Stimulated activated CD8-positive, alpha-beta memory T cell treated with anti-CD3 and anti-CD28 coated beads, Interleukin-4, amount 100 ng/mL, for 24 hours (primary cell): ENCODE measurements at regions not wholly inside any gene's neighbourhood (a gene's known extent, or its start where the extent isn't known, plus 50 kb on each side); places are given as distances from the start of the nearest gene placed in this dataset.

Experiments
- DNase-seq: peaks from one replicate; pipeline ENCODE4 v3.0.0-alpha.2; 2020; ENCODE audit warnings: low read depth

DNA sequence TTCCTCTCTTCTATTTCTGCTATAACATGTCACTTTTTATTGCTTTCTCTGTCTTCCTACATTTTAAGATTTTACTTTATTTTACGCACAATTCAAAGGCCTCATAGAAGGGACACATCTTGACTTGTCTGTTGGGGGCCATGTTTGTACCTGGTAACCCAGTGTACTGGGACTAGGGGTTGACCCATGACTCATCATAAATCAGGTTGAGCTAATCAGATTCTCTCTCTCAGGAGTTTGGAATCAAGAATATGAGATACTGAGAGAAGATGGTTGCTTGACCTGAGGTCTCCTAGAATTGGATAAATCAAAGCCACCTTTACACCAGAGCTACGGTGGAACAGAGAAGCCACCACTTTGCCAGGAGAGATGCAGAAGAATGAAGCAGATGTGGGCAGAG is 153.0 kb downstream of the UXS1 start:
- DNase-seq: no peak

GRCh38 chr2:106039634-106040315 is 154.3 kb downstream of the UXS1 start:
- DNase-seq: no peak

DNA sequence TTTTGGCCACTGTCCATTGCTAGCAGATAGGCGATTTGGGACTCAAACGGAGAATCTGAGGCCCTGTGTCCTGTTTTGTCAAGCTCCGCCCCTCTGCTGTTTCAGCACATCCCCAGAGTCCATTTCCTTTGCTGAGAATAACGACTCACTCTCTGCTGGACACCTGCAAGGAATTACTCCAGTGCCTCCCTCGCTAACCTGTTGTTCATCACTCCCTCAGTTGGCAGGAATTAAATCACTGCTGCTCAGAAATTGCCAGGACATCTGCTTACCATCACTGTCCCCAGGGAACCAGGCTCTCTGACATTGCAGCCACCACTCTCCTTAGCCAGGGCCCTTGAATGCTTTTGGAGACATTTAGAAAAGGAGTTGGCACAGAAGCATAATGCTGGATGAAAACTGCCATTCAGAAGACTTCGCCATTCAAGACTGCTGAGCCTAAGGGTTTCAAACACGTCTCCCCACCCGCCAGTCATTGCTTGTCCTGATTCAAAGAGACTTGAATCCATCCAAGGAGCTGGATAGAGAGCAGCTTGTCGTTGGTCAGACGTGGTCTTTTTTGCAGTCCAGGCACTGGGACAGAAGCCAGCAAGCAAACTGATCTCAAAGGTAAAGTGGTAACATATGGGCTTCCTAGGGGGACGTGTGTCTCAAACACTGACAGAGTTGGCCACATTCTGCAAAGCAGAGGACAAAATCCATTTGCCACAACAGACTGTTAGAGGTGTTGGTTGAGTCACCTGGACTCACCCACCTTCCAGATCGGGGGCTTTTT is 155.3 kb downstream of the UXS1 start:
- no peak for DNase-seq

- DNase-seq: no peak
Observed at GRCh38 chr2:106037932-106038331, 156.2 kb downstream of the UXS1 start.

- no peak for DNase-seq
Observed at GRCh38 chr2:106037262-106037661, 156.8 kb downstream of the UXS1 start.

DNA sequence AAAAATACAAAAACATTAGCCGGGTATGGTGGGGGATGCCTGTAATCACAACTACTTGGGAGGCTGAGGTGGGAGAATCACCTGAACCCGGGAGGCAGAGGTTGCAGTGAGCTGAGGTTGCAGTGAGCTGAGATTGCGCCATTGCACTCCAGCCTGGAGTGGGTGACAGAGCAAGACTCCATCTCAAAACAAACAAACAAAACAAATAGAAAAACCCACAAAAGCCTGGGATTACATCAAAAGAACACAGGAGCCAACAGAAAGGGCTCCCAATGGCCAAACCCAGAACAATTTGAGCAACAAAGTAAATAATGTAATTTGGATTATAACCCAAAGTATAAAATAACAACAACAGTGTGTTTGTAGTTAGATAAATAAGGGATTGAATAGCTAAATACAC is 159.8 kb downstream of the UXS1 start:
- no peak for DNase-seq

GRCh38 chr2:106032676-106033075 is 161.4 kb downstream of the UXS1 start:
- DNase-seq: no peak

DNA sequence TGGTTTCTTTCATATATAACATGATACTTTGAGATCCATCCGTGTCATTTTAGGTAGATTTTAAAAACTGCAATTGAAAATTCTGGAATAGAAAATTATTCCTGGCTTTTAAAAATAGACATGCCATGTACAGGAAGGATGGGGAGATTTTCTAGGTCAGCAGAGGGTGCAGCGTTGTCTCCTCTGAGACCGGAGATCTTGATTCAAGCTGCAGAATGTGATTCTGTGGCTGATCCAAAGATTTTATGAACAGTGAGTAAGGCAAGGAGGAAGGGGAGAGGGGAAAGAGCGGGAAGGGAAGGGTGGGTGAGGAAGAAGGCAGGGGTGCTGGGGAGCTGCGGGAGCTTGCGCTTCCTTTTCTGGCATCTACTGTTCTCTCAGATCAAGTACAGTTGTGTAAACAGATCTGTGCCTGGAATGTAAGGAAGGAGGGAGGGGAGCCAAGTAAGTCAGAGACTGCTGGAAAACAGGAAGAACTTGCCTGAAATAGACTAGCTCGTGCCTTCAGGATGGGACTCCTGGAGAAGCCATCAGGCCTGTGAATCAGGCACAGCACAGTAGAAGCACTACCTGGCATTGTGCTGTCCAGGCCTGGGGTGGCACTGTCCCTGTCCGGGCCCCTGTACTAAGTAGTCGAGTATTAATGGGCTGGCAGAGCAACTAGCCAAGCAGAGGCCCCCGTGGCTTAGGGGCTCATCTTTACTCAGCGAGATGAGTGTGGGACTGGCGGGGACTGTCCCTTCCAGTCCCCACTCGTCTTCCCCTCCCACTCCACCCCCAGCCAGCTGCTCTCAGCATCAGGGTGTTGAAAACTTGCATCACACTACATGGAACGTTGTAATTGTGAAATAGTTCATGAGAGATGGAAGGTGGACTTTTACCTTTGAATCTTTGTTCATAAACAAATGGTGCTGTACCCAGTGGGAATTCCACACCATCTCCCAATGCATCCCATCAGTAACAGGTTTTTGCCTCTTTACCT is 163.5 kb downstream of the UXS1 start:
- peak; percentile 41 for DNase-seq

- DNase-seq: no peak
Observed at GRCh38 chr2:106028192-106028591, 165.9 kb downstream of the UXS1 start.

GRCh38 chr2:106026271-106027190 is 167.6 kb downstream of the UXS1 start:
- no peak for DNase-seq

DNA sequence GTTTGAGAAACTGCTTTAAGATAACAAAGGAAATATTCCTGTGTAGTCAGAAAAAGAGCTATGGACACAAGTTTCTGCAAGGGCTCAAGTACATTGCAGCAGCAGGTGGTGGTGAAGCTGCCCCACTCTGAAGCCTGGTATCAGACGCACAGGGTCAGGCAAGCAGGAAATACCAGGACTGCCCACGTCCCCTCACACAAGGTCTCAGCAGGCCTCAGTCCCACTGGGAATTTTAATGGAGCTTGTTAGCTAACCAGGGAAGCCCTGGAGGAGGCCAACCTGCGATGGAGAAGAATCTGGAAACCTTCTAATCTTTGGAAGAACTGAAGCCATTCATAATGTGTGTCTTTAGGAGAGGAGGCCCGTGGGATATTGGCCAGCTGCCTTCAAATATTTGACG is 168.3 kb downstream of the UXS1 start:
- no peak for DNase-seq

DNA sequence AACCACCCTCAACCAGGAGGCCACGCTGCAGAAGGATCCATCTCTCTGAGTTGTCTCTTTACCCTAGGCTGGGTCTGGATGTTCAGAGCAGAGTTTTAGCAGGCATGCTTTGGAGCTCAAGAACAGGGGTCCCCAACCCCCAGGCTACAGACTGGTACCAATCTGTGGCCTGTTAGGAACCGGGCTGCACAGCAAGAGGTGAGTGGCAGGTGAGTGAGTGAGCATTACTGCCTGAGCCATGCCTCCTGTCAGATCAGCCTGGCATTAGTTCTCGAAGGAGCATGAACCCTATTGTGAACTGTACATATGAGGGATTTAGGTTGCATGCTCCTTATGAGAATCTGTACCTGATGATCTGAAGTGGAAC is 172.5 kb downstream of the UXS1 start:
- no peak for DNase-seq

- DNase-seq: no peak
Observed at GRCh38 chr2:106020821-106021661, 173.1 kb downstream of the UXS1 start.

DNA sequence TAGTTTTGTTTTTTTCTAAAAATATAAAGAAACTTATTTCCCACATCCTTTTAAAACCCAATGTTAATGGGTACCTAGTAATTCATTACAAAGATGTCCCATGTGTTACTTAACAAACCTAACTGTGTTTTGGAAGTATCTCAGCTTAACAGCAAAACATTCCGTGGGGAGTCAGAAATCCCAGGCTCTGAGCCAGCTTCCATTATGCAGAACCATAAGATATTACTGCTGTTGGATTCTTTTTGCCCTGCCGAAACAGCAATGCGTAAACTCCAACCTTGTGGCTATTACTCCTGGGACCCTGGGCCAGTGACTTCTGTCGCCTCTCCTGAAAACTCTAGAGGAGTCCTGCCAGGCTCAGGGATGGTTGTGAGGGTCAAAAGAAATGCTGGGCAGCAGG is 174.1 kb downstream of the UXS1 start:
- DNase-seq: no peak

GRCh38 chr2:106018141-106018540 is 176.0 kb downstream of the UXS1 start:
- DNase-seq: no peak

- no peak for DNase-seq
Observed at GRCh38 chr2:106012591-106013347, 181.3 kb downstream of the UXS1 start.

- no peak for DNase-seq
Observed at GRCh38 chr2:106012001-106012590, 182.0 kb downstream of the UXS1 start.

GRCh38 chr2:106011380-106011779 is 182.7 kb downstream of the UXS1 start:
- no peak for DNase-seq

- no peak for DNase-seq
Observed at GRCh38 chr2:106010818-106011355, 183.2 kb downstream of the UXS1 start.
